Astrocyte (in vitro differentiated cells and primary cell): ENCODE measurements at regions not wholly inside any gene's neighbourhood (a gene's known extent, or its start where the extent isn't known, plus 50 kb on each side); places are given as distances from the start of the nearest gene placed in this dataset.

Source experiments
- DNase-seq: peaks from one replicate; pipeline ENCODE4 v3.0.0-alpha.2; 2010; ENCODE audit warnings: low read depth
- FAIRE-seq: peaks from 2 replicates; lab custom pipeline; 2011; peaks lifted over from hg19 to GRCh38; lab: Jason Lieb, UNC
- H2AFZ ChIP-seq: 2 replicates; pipeline ENCODE4 v1.6.0; 2012; ENCODE audit warnings: low read depth, low read length, inconsistent platforms
- H3K27ac ChIP-seq: 2 replicates; pipeline ENCODE4 v1.5.1; 2011; ENCODE audit warnings: low read depth, low read length, inconsistent platforms
- H3K27me3 ChIP-seq: 2 replicates; pipeline ENCODE4 v1.6.0; 2011; ENCODE audit warnings: low read length, inconsistent platforms; ENCODE audit not compliant: insufficient read depth
- H3K36me3 ChIP-seq: 2 replicates; pipeline ENCODE4 v1.5.1; 2011; ENCODE audit warnings: low read length, inconsistent platforms; ENCODE audit not compliant: insufficient read depth
- H3K4me1 ChIP-seq: 2 replicates; pipeline ENCODE4 v1.5.1; 2011; ENCODE audit warnings: low read length, inconsistent platforms; ENCODE audit not compliant: insufficient read depth
- H3K4me2 ChIP-seq: 2 replicates; pipeline ENCODE4 v1.6.0; 2012; ENCODE audit warnings: low read length, inconsistent platforms
- H3K4me3 ChIP-seq: 2 replicates; pipeline ENCODE4 v1.5.1; 2011; ENCODE audit warnings: low read depth, mild to moderate bottlenecking, low read length, inconsistent platforms; ENCODE audit not compliant: insufficient read depth
- H3K79me2 ChIP-seq: 2 replicates; pipeline ENCODE4 v1.6.0; 2012; ENCODE audit warnings: mild to moderate bottlenecking, low read length, inconsistent platforms; ENCODE audit not compliant: insufficient read depth
- H3K9ac ChIP-seq: 2 replicates; pipeline ENCODE4 v1.6.0; 2012; ENCODE audit warnings: mild to moderate bottlenecking, low read length, inconsistent platforms
- H3K9me3 ChIP-seq: 2 replicates; pipeline ENCODE4 v1.5.1; 2012; ENCODE audit warnings: low read depth, mild to moderate bottlenecking, low read length, inconsistent platforms; ENCODE audit not compliant: insufficient read depth
- H4K20me1 ChIP-seq: 2 replicates; pipeline ENCODE4 v1.6.0; 2012; ENCODE audit warnings: low read length, inconsistent platforms; ENCODE audit not compliant: insufficient read depth
- H3K27ac Mint-ChIP-seq: one replicate; pipeline ENCODE4 v1.8.0; 2021; ENCODE audit warnings: mild to moderate bottlenecking, mixed read lengths; ENCODE audit not compliant: unreplicated experiment
- H3K27me3 Mint-ChIP-seq: one replicate; pipeline ENCODE4 v1.8.0; 2021; ENCODE audit warnings: low read depth, mixed read lengths; ENCODE audit not compliant: unreplicated experiment
- H3K36me3 Mint-ChIP-seq: one replicate; pipeline ENCODE4 v1.8.0; 2021; ENCODE audit warnings: low read depth, mixed read lengths; ENCODE audit not compliant: unreplicated experiment
- H3K4me1 Mint-ChIP-seq: one replicate; pipeline ENCODE4 v1.8.0; 2021; ENCODE audit warnings: low read depth, mixed read lengths; ENCODE audit not compliant: unreplicated experiment
- H3K4me3 Mint-ChIP-seq: one replicate; pipeline ENCODE4 v1.8.0; 2021; ENCODE audit warnings: mild to moderate bottlenecking, moderate library complexity, mixed read lengths; ENCODE audit not compliant: unreplicated experiment
- H3K9me3 Mint-ChIP-seq: one replicate; pipeline ENCODE4 v1.8.0; 2021; ENCODE audit warnings: mild to moderate bottlenecking, mixed read lengths; ENCODE audit not compliant: unreplicated experiment
- CTCF ChIP-seq: IDR thresholded peaks from 2 replicates; pipeline ENCODE4 v1.5.1; 2011; ENCODE audit warnings: low read depth, mild to moderate bottlenecking, inconsistent platforms, low read length, moderate library complexity; ENCODE audit not compliant: insufficient read depth
- EZH2 ChIP-seq: IDR thresholded peaks from 2 replicates; pipeline ENCODE4 v1.6.1; 2012; ENCODE audit warnings: mild to moderate bottlenecking, low read length, inconsistent platforms; ENCODE audit not compliant: insufficient read depth

DNA sequence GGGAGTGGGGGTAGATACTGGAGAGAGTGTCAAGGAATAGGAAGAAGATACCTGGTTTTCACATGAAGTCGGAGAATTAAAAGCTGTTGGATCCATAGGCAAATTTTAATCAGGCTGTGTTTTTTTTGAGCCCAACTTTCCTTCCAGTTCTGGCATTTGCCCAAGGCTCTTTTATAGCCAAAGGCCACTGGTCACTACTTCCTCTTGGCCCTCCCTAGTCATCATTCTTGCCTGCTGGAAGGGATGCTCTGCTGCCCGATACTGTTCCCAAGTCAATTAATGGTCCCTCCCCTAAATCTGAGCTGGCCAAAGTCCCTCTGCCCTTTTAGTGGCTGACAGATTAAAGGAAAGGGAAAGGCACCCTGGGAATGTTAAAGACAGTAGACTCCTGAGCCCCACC is 102.8 kb upstream of the ZNF648 start:
- H3K36me3 ChIP-seq = no peaks in the 10 kb centered on the region
- no peaks in the 10 kb centered on the region for H3K79me2 ChIP-seq
- DNase-seq (no peak), FAIRE-seq (no peak)
- H3K27ac ChIP-seq = no peak overlapping the region
- H3K4me1 ChIP-seq = no peaks in the 10 kb centered on the region
- TF ChIP-seq EZH2 (no peak), CTCF (no peak)
- H3K27ac Mint-ChIP-seq = no peak overlapping the region
- no peak overlapping the region for H3K4me3 ChIP-seq
- no peak overlapping the region for H3K4me3 Mint-ChIP-seq
- no peak overlapping the region for H2AFZ ChIP-seq
- H3K36me3 Mint-ChIP-seq = no peaks in the 10 kb centered on the region
- peaks cover 4% of the 10 kb centered on the region for H3K27me3 Mint-ChIP-seq
- H3K9ac ChIP-seq = no peak overlapping the region
- H3K27me3 ChIP-seq = no peaks in the 10 kb centered on the region
- no peak overlapping the region for H3K4me2 ChIP-seq
- peaks cover 5% of the 10 kb centered on the region for H3K9me3 Mint-ChIP-seq
- no peaks in the 10 kb centered on the region for H4K20me1 ChIP-seq
- no peaks in the 10 kb centered on the region for H3K9me3 ChIP-seq
- H3K4me1 Mint-ChIP-seq = no peaks in the 10 kb centered on the region

GRCh38 chr1:182163821-182164223 is 102.3 kb upstream of the ZNF648 start:
- H3K4me3 Mint-ChIP-seq = no peak overlapping the region
- no peaks in the 10 kb centered on the region for H3K4me1 Mint-ChIP-seq
- FAIRE-seq (no peak), DNase-seq (no peak)
- Histone ChIP-seq H3K36me3 (no peaks in the 10 kb centered on the region), H3K4me1 (no peaks in the 10 kb centered on the region), H2AFZ (no peak overlapping the region), H3K9me3 (no peaks in the 10 kb centered on the region), H4K20me1 (no peaks in the 10 kb centered on the region), H3K4me2 (no peak overlapping the region), H3K27me3 (no peaks in the 10 kb centered on the region), H3K4me3 (no peak overlapping the region), H3K79me2 (no peaks in the 10 kb centered on the region), H3K27ac (no peak overlapping the region), H3K9ac (no peak overlapping the region)
- no peaks in the 10 kb centered on the region for H3K36me3 Mint-ChIP-seq
- H3K27ac Mint-ChIP-seq = no peak overlapping the region
- TF ChIP-seq EZH2 (no peak), CTCF (no peak)
- H3K9me3 Mint-ChIP-seq = peaks cover 7% of the 10 kb centered on the region
- peaks cover 4% of the 10 kb centered on the region for H3K27me3 Mint-ChIP-seq

DNA sequence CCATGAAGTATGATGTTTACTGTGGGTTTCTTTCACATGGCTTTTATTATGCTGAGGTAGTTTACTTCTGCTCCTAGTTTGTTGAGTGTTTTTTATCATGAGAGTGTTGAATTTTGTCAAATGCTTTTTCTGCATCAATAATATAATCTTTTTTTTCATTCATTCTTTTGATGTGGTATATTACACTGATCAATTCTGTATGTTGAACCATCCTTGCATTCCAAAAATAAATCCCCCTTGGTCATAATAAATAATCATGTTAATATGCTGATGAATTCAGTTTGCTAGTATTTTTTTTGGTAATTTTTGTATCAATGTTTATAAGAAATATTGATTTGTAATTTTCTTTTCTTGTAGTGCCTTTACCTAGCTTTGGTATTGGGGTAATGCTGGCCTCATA is 97.9 kb upstream of the ZNF648 start:
- Mint-ChIP-seq H3K4me1 (no peaks in the 10 kb centered on the region), H3K27me3 (no peaks in the 10 kb centered on the region), H3K4me3 (no peak overlapping the region), H3K27ac (no peak overlapping the region), H3K9me3 (peaks cover 7% of the 10 kb centered on the region), H3K36me3 (no peaks in the 10 kb centered on the region)
- Histone ChIP-seq H3K36me3 (no peaks in the 10 kb centered on the region), H3K4me2 (no peak overlapping the region), H3K27me3 (no peaks in the 10 kb centered on the region), H4K20me1 (no peaks in the 10 kb centered on the region), H3K9me3 (no peaks in the 10 kb centered on the region), H3K4me3 (no peak overlapping the region), H3K27ac (no peak overlapping the region), H2AFZ (no peak overlapping the region), H3K79me2 (no peaks in the 10 kb centered on the region), H3K4me1 (no peaks in the 10 kb centered on the region), H3K9ac (no peak overlapping the region)
- DNase-seq (no peak), FAIRE-seq (no peak)
- TF ChIP-seq EZH2 = no peak
- TF ChIP-seq CTCF = no peak
